ENCODE measurements at regions not wholly inside any gene's neighbourhood (a gene's known extent, or its start where the extent isn't known, plus 50 kb on each side); places are given as distances from the start of the nearest gene placed in this dataset.

- TF ChIP-seq CTCF (IDR thresholded peaks at IDR 0.05; ENCODE audit: poor library complexity, severe bottlenecking) (no peak), EZH2 (IDR thresholded peaks at IDR 0.05; ENCODE audit: borderline replicate concordance, insufficient read depth, low read length, poor library complexity, severe bottlenecking) (no peak), MXI1 (conservative IDR thresholded peaks at IDR 0.05; ENCODE audit: poor library complexity, severe bottlenecking) (no peak), POLR2AphosphoS5 (IDR thresholded peaks at IDR 0.05) (no peak), RAD21 (conservative IDR thresholded peaks at IDR 0.05) (no peak), EP300 (conservative IDR thresholded peaks at IDR 0.05; ENCODE audit: poor library complexity, severe bottlenecking) (no peak), TAF1 (IDR thresholded peaks at IDR 0.05; ENCODE audit: low read depth) (no peak), REST (IDR thresholded peaks at IDR 0.05; ENCODE audit: borderline replicate concordance) (no peak), SMC3 (conservative IDR thresholded peaks at IDR 0.05; ENCODE audit: poor library complexity) (no peak)
These were observed 768.8 kb downstream of the PDCD6IP start for GRCh38 chr3:34567266-34567665.

Measured in neural cell (in vitro differentiated cells).